HFFc6 (cell line): ENCODE measurements at regions not wholly inside any gene's neighbourhood (a gene's known extent, or its start where the extent isn't known, plus 50 kb on each side); places are given as distances from the start of the nearest gene placed in this dataset.
A peak's percentile ranks its signal among the peaks of the same experiment; 100 is the strongest.
"Not testable (repeated sequence)": the region's sequence is repeated elsewhere in the genome, so short reads cannot be mapped to it uniquely, and the experiment has no call there.

Source experiments
- DNase-seq: peaks from one replicate; pipeline ENCODE4 v3.0.0-alpha.2; 2018
- H3K27ac Mint-ChIP-seq: 2 replicates; pipeline ENCODE4 v1.8.0; 2020; ENCODE audit warnings: mild to moderate bottlenecking, mixed read lengths
- H3K27me3 Mint-ChIP-seq: 2 replicates; pipeline ENCODE4 v1.8.0; 2021; ENCODE audit warnings: mild to moderate bottlenecking, moderate library complexity, mixed read lengths; ENCODE audit not compliant: insufficient read depth
- H3K36me3 Mint-ChIP-seq: 2 replicates; pipeline ENCODE4 v1.8.0; 2021; ENCODE audit warnings: low read depth, mixed read lengths
- H3K4me1 Mint-ChIP-seq: 2 replicates; pipeline ENCODE4 v1.8.0; 2020; ENCODE audit warnings: low read depth, mixed read lengths
- H3K4me3 Mint-ChIP-seq: 2 replicates; pipeline ENCODE4 v1.8.0; 2020; ENCODE audit warnings: mild to moderate bottlenecking, moderate library complexity, mixed read lengths
- H3K9me3 Mint-ChIP-seq: 2 replicates; pipeline ENCODE4 v1.8.0; 2020; ENCODE audit warnings: mild to moderate bottlenecking, mixed read lengths

GRCh38 chr21:9246010-9246409 is 1275.4 kb upstream of the TPTE start:
- Mint-ChIP-seq H3K9me3 (peaks cover 32% of the 10 kb centered on the region), H3K36me3 (peaks cover 25% of the 10 kb centered on the region)
- H3K4me1 Mint-ChIP-seq, DNase-seq, H3K4me3 Mint-ChIP-seq, H3K27me3 Mint-ChIP-seq, H3K27ac Mint-ChIP-seq: not testable (repeated sequence)

DNA sequence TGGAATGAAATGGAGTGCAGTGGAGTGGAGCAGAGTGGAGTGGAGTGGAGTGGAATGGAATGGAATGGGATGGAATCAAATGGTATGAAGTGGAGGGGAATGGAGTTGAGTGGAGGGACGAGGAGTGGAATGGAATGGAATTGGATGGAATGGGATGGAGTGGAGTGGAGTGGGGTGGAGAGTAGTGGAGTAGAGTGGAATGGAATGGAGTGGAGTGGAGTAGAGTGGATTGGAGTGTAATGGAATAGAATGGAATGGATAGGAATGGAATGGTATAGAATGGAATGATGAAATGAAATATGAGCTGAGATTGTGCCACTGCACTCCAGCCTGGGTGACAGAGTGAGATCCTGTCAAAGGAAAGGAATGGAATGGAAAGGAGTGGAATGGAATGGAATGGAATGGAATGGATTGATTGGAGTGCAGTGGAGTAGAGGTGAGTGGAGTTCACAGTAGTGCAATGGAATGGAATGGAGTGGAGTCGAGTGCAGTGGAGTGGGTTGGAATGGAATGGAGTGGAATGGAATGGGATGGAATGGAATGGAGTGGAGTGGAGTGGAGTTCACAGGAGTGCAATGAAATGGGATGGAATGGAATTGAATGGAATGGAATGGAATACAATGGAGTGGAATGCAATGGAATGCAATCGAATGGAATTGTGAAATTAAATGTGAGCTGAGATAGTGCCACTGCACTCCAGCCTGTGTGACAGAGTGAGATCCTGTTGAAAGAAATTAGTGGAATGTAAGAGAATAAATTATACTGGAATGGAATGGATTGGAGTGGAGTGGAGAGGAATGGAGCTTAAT is 1274.7 kb upstream of the TPTE start:
- Mint-ChIP-seq H3K9me3 (peaks cover 32% of the 10 kb centered on the region), H3K36me3 (peaks cover 25% of the 10 kb centered on the region)
- H3K27me3 Mint-ChIP-seq, H3K27ac Mint-ChIP-seq, H3K4me1 Mint-ChIP-seq, H3K4me3 Mint-ChIP-seq: not testable (repeated sequence)
- peak; percentile 1 for DNase-seq

GRCh38 chr21:9247290-9247613 is 1274.1 kb upstream of the TPTE start:
- H3K36me3 Mint-ChIP-seq = peaks cover 25% of the 10 kb centered on the region

GRCh38 chr21:9247616-9248317 is 1273.6 kb upstream of the TPTE start:
- Mint-ChIP-seq H3K9me3 (peaks cover 32% of the 10 kb centered on the region), H3K36me3 (peaks cover 25% of the 10 kb centered on the region)
- H3K4me3 Mint-ChIP-seq, DNase-seq, H3K4me1 Mint-ChIP-seq, H3K27ac Mint-ChIP-seq, H3K27me3 Mint-ChIP-seq: not testable (repeated sequence)

More at GRCh38 chr21:9247290-9247613, 1274.1 kb upstream of the TPTE start:
- peaks cover 32% of the 10 kb centered on the region for H3K9me3 Mint-ChIP-seq
- not testable (repeated sequence) for H3K4me3 Mint-ChIP-seq, H3K4me1 Mint-ChIP-seq, DNase-seq, H3K27ac Mint-ChIP-seq, H3K27me3 Mint-ChIP-seq
